GM12801 (cell line): ENCODE measurements at regions not wholly inside any gene's neighbourhood (a gene's known extent, or its start where the extent isn't known, plus 50 kb on each side); places are given as distances from the start of the nearest gene placed in this dataset.

Experiments
- CTCF ChIP-seq: IDR thresholded peaks from one replicate; pipeline ENCODE4 v1.5.1; 2011; ENCODE audit warnings: control low read depth; ENCODE audit not compliant: insufficient read length; ENCODE audit errors: extremely low read depth

GRCh38 chr17:77436058-77436442 is 295.3 kb downstream of the SEC14L1 start:
- no peak for TF ChIP-seq CTCF

DNA sequence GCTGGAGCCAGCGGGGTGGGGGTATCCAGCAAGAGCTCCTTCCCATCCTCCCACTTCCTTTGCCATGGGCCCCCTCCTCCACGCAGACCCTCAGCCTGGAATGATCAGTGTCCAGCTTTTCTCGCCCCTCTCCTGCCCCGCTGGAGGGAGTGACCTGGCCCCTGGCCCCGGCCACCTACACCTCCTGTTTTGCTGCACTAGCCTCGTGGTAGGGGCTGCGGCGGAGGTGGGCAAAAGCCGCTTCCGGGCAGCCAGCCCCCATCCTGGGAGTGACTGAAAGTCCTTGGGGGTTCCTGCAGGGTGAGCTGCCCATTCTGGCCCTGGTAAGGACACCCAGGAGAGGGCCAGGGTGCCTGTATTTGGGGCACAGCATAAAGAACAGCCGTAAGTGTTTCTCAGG is 295.7 kb downstream of the SEC14L1 start:
- TF ChIP-seq CTCF: no peak

DNA sequence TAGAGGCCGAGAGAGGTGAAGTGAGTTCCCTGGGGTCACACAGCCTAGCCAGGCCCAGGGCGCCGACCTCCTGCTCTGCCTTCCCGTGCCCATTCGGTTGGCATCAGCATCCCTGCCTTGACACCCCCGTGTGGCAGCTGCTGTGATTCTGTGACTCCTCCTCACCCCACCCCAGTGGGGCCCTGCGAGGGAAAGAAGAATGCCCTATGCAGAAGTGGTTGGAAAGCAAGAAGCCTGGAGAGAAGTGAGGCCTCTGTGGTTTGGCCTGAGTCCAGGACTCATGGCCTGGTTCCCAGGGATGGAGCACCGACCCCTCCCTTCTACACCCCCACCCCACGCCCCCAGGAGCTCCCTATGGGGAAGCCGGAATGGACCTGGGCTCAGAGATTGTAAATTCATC is 296.2 kb downstream of the SEC14L1 start:
- no peak for TF ChIP-seq CTCF

DNA sequence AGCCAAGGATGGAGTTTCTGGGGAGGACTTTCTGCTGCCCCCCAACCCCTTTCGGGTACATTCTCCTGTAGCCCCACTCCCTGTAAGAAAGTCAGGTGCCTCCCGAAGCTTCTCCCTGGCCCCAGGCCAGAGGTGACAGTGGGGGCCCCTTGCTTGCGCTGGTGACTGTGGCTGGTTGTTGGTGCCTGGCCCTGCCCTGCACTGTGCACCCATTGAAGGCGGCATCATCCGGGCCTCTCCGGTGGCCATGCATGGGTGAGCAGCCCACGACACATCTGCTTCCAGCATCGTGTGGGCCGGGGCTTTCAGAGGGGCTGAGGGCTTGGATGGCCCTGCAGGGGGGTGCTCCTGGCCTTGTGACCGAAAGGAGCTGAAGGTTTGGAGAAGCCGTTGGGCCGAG is 297.0 kb downstream of the SEC14L1 start:
- no peak for TF ChIP-seq CTCF

DNA sequence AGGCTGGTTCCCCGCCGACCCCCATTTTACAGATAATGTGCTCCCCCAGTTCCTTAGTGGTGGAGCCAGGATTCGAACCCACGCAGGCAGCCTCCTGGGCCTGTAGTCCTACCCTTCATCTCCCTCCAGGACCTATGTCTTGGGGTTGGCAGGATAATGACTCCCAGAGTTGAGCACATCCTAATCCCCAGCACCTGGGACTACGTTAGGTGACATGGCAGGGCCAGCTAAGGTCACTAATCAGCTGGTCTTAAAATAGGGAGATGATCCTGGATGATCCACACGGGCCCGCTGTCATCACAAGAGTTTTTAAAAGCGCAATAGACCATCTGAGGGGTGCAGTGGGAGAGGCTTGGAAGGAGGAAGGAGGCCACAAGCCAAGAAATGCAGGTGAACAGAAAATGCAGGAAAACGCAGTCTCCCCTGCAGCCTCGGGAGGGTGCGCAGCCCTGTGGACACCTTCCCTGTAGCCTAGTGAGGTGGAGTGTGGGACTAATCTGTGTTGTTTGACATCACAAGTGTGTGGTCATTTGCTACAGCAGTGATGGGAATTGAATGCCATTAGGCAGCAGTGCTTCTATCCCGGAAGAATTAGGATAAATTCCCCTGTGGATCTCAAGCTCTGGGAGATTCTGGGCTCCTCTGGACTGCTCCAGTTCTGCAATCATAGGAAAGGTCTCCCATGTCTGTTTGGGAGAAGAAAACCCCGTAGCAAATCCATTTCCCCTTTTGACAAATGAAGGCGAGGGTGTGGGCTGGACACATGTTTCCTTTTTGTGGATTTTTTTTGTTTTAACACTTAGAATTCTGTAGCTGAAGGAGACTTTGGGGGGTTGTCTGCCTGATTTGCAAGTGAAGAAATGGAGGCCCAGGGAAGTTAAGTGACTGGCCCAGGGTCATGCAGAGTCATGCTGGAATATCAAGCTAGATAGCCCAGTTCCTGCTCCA is 297.7 kb downstream of the SEC14L1 start:
- no peak for TF ChIP-seq CTCF

GRCh38 chr17:77439189-77440018 is 298.6 kb downstream of the SEC14L1 start:
- no peak for TF ChIP-seq CTCF

GRCh38 chr17:77440560-77440981 is 299.8 kb downstream of the SEC14L1 start:
- TF ChIP-seq CTCF: no peak
